Cerebellar cortex (tissue), 1 donor: ENCODE measurements at regions not wholly inside any gene's neighbourhood (a gene's known extent, or its start where the extent isn't known, plus 50 kb on each side); places are given as distances from the start of the nearest gene placed in this dataset.
A peak's percentile ranks its signal among the peaks of the same experiment; 100 is the strongest.

Experiments
- DNase-seq: peaks from one replicate; pipeline ENCODE4 v3.0.0-alpha.2; 2015; ENCODE audit warnings: low spot score

DNA sequence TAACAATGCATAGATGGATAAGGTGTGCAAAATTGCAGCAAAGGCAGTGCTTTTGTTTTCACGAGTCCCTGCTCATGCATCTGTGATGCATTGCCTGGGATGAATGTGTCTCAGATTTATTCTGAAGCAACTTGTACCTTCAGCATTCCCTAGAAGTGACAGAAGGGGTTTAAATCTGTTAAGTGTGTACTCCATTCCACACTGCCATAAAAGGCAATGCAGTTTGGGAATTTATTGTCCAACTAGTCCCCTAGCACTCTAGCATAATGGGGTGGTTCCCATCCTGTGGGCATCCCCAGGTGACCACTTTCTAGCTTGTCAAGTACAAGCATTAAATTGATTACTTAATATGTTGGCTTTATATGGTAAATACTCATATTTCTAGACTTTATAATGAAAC lies 306.5 kb upstream of the CBLB start:
- no peak for DNase-seq

GRCh38 chr3:106176734-106177133 lies 307.9 kb upstream of the CBLB start:
- DNase-seq, result no peak

GRCh38 chr3:106182950-106183511 lies 314.2 kb upstream of the CBLB start:
- DNase-seq, result no peak

DNA sequence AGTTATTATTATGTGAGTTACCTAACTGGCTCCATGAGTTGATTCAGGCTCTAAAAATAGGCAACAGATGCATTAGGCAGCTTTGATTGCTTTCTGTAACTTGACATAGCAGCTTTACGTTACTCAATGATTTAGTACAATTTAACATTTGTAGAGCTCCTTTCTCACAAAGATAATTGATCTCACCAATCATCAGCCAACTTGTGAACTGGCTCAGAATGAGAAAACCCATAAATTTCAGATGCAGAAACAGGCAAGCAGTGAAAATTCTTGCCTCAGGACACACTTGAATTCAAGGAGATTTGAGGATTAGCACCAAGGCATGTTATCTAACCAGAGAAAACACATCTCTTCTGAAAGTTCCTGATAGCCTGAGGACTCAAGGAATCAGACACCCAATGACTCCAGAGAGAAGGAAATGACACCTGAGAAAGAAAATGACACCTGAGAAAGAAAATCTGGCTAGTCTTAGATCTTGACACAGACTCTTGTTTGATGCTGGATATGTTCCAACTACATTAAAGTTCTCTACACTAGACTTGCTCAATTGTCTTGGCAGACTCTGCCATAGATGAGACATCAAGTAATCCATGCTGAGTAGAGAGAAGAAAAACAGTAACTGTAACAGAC lies 315.1 kb upstream of the CBLB start:
- no peak for DNase-seq

DNA sequence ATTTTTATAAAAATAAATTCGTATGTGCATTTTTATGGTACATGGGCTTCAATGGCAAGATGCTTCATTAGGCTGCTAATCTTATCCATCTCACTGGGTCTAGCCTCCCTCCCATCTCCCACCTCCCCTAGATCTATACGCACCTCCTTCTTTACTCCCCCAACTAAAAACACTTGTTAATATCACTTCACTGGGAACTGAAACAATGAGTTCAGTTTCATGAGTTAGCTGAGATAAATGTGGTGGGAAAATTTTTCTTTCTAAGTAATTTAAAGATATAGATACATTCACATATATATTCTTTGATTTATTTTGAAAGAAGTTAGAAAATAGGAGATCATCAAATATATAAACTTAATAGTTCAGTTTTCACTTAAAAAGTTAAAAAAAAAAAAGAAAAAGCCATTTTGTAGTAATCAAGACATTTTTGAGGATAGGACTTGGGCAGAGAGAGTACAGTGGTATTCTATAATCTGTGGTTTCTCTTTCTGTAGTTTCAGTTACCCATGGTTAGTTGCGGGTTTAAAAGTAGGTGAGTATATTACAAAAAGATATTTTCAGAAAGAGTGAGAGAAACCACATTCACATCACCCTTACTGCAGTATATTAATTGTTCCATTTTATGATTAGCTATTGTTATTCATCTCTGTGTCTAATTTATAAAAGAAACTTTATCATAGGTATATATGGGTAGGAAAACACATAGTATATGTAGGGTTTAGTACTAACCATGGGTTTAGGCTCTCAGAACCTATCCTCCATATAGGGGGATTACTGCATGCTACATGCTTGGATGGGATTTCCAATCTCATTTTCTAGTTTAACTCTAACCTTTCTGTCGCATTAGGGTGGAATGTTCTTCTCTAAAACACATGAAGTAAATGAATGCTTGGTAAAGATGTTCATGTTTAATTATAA lies 316.0 kb upstream of the CBLB start:
- no peak for DNase-seq

DNA sequence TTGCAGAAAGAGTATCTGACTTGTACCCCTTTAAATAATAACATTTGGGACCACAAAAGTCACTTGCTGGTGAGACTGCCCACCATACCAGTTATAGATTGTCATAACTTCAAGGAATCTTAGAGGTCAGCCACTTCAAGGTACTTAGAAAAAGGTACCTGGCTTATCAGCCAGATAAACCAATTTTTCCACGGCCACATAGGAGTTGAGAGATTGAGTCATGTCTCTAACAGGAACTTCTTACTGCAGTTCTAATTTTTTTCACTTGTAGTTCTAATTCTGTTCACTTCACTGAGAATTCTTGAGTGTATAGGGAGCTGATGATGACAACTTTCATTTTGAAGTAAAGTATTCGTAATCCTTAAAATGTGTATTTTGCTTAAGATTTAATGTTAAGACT lies 317.1 kb upstream of the CBLB start:
- no peak for DNase-seq

- DNase-seq, result no peak
Measured at GRCh38 chr3:106190296-106190695, 321.5 kb upstream of the CBLB start.

DNA sequence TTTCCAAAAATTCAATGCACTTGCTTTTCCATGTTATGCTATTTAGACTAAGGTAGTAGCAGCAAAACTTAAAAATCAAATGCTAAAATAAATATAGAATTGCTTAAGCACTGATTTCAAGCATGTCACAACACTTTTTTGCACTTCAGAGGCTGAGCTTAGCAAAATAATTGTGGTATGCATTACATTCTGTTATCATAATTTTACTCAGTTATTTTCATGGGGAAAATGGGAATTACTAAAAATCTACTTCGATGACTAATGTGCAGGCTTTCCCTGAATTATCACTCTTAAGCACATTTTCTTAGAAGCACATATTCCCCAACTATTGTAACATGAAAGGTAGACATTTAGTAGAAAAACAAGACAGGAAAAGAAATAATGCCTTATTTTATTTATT lies 322.4 kb upstream of the CBLB start:
- DNase-seq, result no peak

GRCh38 chr3:106191913-106192312 lies 323.1 kb upstream of the CBLB start:
- no peak for DNase-seq

DNA sequence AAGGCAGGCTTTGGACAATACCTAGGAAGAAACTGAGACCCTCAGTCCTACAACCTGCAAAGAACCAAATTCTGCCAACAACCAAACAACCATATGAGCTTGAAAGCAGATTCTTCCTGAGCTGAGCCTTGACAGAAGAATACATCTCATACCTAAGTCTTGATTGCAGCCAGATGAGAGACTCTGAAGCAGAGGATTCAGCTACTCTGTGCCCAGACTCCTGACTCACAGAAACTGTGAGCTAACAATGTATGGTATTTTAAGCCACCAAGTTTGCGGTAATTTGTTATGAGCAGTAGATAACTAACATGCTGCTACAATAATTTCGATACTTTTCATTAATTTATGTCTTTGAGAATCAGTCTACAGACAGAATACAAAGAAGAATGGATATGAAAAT lies 325.1 kb upstream of the CBLB start:
- no peak for DNase-seq

DNA sequence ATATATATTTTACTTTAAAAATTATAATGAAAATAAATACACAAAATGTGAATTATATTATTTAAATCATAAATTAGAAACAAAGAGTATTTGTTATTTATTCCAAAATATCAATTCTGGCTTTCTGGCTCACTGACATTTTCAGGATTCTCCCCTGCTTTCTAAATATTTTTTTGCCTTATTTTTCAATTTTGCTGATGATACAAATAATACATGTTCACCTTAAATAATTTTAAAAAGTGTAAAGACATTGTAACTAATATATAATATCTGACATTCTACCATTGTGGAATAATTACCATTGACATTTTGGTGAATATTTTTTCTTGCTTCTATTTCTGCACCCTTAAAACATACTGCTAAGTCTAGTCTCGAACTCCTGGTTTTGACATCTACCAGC lies 325.9 kb upstream of the CBLB start:
- no peak for DNase-seq

GRCh38 chr3:106197532-106198194 lies 328.9 kb upstream of the CBLB start:
- DNase-seq, result no peak

DNA sequence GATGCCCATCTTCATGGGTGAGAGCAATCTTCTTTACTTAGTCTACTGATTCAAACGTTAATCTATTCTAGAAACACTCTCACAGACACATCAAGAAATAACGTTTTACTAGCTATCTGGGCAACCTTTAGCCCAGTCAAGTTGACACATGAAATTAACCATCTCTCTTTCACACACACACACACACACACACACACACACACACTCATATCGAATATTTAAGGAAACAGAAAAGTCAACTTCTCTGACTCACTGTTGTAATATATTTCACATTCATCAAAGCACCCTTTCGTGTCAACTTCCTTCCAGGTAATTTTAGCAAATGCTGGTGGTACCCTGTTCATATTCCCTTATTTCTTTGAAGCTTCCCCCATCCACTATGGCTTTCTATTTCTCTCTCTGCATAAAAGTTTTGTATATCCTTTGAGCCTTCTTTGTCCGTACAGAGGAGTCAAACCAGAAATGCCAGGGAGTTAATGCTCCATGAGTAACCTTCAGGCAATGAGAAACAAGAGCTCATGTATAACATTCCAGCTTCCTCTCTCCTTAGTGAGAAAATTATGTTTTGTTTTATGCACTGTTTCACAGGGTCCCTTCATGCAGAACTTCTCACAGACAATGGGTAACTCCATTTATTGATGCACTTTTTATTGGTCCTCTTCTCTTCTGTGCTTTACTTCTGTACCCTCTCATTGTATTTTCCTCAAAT lies 335.5 kb upstream of the CBLB start:
- DNase-seq, result no peak

DNA sequence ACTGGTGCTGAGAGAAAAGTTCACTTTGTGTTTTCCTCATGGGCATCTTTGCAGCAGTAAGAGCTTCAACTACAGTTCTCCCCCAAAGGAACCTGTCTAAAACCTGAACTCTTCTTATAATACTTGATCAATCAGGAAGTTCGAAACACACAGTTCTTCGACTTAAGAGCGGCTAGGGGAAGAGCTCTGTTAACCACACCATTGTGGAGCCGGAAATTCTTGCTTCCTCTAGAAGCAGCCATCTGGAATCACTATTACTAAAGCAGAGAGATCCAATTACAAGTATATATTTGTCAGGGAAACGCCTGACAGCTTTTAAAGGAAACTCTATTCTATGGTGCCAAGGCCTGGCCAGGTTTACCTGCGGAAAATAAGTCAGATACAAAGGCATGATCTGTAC lies 337.3 kb upstream of the CBLB start:
- no peak for DNase-seq

GRCh38 chr3:106206613-106207012 lies 337.8 kb upstream of the CBLB start:
- DNase-seq, result no peak

GRCh38 chr3:106208251-106208650 lies 339.4 kb upstream of the CBLB start:
- no peak for DNase-seq

DNA sequence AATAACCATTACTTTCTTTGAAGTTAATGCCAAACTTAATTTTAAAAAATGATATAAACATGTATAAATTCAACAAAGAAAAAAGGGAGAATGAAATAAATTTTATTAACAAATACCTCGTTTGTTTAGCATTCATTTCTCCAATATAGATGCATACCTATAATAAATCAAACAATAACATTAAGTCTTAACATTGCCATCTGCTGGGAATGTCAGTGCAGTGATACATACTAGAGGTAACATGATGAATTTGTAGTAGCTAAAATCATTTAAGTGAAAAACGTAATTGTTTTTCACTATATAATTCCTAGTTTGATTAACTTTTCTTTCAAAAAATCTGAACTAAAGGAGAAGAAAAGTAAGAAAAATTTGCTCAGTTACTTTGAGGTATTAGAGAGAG lies 340.2 kb upstream of the CBLB start:
- peak; percentile 10 for DNase-seq

- no peak for DNase-seq
Measured at GRCh38 chr3:106209482-106209881, 340.7 kb upstream of the CBLB start.

DNA sequence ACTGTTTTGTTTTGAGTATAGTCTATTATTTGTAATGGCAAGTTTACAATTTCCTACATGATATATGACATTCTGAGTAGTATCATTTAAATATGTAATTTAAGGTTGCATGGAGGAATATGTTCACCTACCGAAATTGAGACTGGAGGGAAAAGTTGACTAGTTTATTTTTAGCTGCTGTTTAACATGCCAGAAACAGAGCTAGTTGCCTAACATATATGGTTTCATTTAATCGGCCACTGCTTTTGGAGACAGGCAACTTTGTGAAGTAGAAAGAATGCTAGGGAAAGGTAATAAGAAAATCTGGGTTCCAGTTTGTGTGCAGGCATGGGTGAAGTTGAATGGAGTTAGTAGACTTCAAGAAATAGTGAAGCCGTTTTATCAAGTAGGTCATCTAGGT lies 342.1 kb upstream of the CBLB start:
- DNase-seq, result no peak

GRCh38 chr3:106212665-106213222 lies 343.9 kb upstream of the CBLB start:
- no peak for DNase-seq

DNA sequence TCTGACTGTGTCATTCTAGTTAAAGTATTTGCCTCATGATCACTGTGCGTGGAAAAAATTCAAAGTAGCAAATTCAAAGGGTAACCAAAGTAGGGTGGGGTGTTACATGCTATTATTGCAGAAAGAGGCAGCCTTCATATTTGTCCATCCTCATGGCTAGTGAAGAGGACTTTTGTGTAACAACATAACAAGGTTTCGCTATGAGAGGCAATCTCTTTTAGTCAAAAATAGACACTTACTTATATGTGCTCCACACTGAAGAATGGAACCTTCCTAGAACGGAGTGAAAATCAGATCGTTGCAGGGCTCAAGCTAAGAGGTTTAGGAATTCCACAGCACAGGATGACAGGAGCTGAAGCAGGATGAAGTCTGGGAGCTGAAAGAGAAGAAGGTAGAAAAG lies 345.1 kb upstream of the CBLB start:
- no peak for DNase-seq

DNA sequence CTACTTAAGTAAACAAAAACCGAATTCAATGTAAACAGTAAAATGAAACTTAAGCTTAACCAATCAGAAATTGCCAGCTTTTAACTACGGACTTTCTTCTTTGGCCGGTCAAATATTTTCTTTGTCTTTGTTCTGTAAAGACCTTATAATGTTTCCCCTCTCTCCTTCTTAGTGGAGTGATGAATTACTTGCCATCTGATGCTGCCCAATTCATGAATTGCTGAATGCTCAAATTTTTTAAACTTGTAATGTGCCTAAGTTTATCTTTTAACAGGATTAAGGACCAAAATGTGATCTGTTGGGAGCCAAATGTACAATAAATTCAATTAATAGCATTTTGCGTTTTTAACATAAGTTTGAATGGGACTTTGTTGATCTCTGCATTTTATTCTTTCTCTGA lies 345.8 kb upstream of the CBLB start:
- DNase-seq, result no peak
